Activated B cell treated with CpG ODN at 0.5 μM for 24 hours (primary cell): ENCODE measurements at regions not wholly inside any gene's neighbourhood (a gene's known extent, or its start where the extent isn't known, plus 50 kb on each side); places are given as distances from the start of the nearest gene placed in this dataset.

Source experiments
- ATAC-seq: fragments of 200-7000 bp; cut with Tn5 transposase; one replicate; pipeline ENCODE4 v1.10.0; 2021; ENCODE audit warnings: low read depth, mild to moderate bottlenecking, moderate library complexity
- CTCF ChIA-PET: fragments of 350-600 bp; sonication (Branson Sonifier 250); formaldehyde crosslinking; loops from one replicate; lab custom pipeline; 2021; ENCODE audit warnings: antibody characterized with exemption; lab: Charles Lee
- POLR2A ChIA-PET: fragments of 350-600 bp; sonication (Branson Sonifier 250); formaldehyde crosslinking; loops from one replicate; lab custom pipeline; 2021; ENCODE audit warnings: antibody characterized with exemption; lab: Charles Lee
- DNase-seq: peaks from one replicate; pipeline ENCODE4 v3.0.0; 2022
- H3K27ac Mint-ChIP-seq: one replicate; pipeline ENCODE4 v1.8.0; 2020; ENCODE audit warnings: mixed read lengths
- H3K27me3 Mint-ChIP-seq: one replicate; pipeline ENCODE4 v1.8.0; 2021; ENCODE audit warnings: mixed read lengths
- H3K36me3 Mint-ChIP-seq: one replicate; pipeline ENCODE4 v1.8.0; 2021; ENCODE audit warnings: low read depth, mixed read lengths
- H3K4me1 Mint-ChIP-seq: one replicate; pipeline ENCODE4 v1.8.0; 2021; ENCODE audit warnings: mixed read lengths
- H3K4me3 Mint-ChIP-seq: one replicate; pipeline ENCODE4 v1.8.0; 2020; ENCODE audit warnings: mild to moderate bottlenecking, mixed read lengths
- H3K9me3 Mint-ChIP-seq: one replicate; pipeline ENCODE4 v1.8.0; 2020; ENCODE audit warnings: mixed read lengths
- intact Hi-C: fragments of 100-400 bp; cut with micrococcal nuclease; formaldehyde crosslinking; loops from one replicate; pipeline ENCODE4 v1.15.1; 2024
- TF ChIP-seq, protein P1 (sequence below): fragments of 200-600 bp; IDR thresholded peaks from one replicate; pipeline ENCODE4 v1.8.0; 2022; ENCODE audit warnings: antibody characterized with exemption, mild to moderate bottlenecking

DNA sequence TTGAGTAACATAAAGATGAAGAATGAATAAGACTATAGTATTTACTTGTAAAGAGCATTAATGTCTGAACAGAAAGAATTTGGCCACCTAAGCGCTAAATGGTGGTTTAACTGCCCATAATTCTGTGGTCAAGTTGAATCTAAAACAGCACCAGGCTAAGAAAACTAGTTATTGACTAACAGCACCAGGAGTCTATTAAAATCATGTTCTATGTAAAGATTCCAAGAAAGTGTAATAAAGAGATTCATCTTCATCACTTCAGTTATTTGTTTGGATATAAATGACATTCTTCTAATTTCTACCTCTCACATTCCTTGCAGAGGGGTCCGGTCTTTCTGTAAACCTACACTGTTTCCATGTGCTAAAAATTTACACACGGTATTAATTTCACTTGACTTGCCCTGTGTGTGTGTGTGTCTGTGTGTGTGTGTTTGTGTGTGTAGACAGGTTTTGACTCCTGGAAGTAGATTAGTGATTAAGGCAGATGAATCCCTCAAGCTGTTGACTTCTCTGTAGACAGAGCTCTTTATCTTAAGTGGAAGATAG lies 84.4 kb downstream of the KLF6 start:
- CTCF ChIA-PET = no interaction called here
- Mint-ChIP-seq H3K4me3 (no peak overlapping the region), H3K9me3 (no peaks in the 10 kb centered on the region), H3K36me3 (no peaks in the 10 kb centered on the region), H3K27me3 (peaks cover 2% of the 10 kb centered on the region), H3K4me1 (peaks cover 15% of the 10 kb centered on the region), H3K27ac (no peak overlapping the region)
- DNase-seq (no peak), ATAC-seq (no peak)
- intact Hi-C loops = no loop called here
- POLR2A ChIA-PET = no interaction called here
- TF ChIP-seq, protein P1, sequence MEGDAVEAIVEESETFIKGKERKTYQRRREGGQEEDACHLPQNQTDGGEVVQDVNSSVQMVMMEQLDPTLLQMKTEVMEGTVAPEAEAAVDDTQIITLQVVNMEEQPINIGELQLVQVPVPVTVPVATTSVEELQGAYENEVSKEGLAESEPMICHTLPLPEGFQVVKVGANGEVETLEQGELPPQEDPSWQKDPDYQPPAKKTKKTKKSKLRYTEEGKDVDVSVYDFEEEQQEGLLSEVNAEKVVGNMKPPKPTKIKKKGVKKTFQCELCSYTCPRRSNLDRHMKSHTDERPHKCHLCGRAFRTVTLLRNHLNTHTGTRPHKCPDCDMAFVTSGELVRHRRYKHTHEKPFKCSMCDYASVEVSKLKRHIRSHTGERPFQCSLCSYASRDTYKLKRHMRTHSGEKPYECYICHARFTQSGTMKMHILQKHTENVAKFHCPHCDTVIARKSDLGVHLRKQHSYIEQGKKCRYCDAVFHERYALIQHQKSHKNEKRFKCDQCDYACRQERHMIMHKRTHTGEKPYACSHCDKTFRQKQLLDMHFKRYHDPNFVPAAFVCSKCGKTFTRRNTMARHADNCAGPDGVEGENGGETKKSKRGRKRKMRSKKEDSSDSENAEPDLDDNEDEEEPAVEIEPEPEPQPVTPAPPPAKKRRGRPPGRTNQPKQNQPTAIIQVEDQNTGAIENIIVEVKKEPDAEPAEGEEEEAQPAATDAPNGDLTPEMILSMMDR = no peak

DNA sequence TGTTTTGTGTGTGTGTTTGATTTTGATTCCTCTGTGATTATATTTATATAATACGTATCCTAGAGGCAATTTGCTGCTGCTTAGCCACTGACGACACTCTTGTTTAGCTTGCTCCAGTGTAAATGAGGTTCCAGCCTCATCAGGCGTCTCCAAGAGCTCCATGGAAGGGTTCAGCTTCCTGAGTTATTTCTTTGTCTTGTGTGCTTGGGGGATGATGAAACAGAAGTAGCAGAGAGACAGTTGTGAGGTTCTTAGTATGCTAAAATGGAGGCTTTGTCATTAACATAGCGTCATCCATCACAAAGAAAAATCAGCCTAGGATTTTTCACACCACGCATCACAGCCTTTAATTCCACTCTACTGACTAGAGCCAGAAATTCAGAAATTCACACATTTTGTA lies 85.1 kb downstream of the KLF6 start:
- H3K4me1 Mint-ChIP-seq = peaks cover 10% of the 10 kb centered on the region
- H3K27me3 Mint-ChIP-seq = peaks cover 2% of the 10 kb centered on the region
- no peaks in the 10 kb centered on the region for H3K36me3 Mint-ChIP-seq
- TF ChIP-seq, protein P1 = no peak
- no peak overlapping the region for H3K4me3 Mint-ChIP-seq
- ATAC-seq (no peak), DNase-seq (no peak)
- intact Hi-C loops = no loop called here
- H3K27ac Mint-ChIP-seq = no peak overlapping the region
- ChIA-PET POLR2A (interaction anchor here (0.6 kb wide), 1 partner anchor 16 kb away, joined by 3 read pairs; no protein-coding TSS in a partner anchor), CTCF (no interaction called here)
- no peaks in the 10 kb centered on the region for H3K9me3 Mint-ChIP-seq

- Mint-ChIP-seq H3K9me3 (no peaks in the 10 kb centered on the region), H3K27ac (no peak overlapping the region), H3K27me3 (no peaks in the 10 kb centered on the region), H3K4me3 (no peak overlapping the region), H3K36me3 (no peaks in the 10 kb centered on the region), H3K4me1 (peaks cover 3% of the 10 kb centered on the region)
- CTCF ChIA-PET = no interaction called here
- TF ChIP-seq, protein P1 = no peak
- no peak for ATAC-seq
- no peak for DNase-seq
- POLR2A ChIA-PET = no interaction called here
- intact Hi-C loops = no loop called here
These were observed 86.7 kb downstream of the KLF6 start for GRCh38 chr10:3698312-3698711.

GRCh38 chr10:3693698-3694080 lies 91.3 kb downstream of the KLF6 start:
- TF ChIP-seq, protein P1 = no peak
- Mint-ChIP-seq H3K27ac (no peak overlapping the region), H3K36me3 (no peaks in the 10 kb centered on the region), H3K27me3 (no peaks in the 10 kb centered on the region), H3K4me1 (no peaks in the 10 kb centered on the region), H3K9me3 (no peaks in the 10 kb centered on the region), H3K4me3 (no peak overlapping the region)
- intact Hi-C loops = no loop called here
- ChIA-PET CTCF (no interaction called here), POLR2A (no interaction called here)
- ATAC-seq (no peak), DNase-seq (no peak)

GRCh38 chr10:3693022-3693697 lies 91.8 kb downstream of the KLF6 start:
- Mint-ChIP-seq H3K36me3 (no peaks in the 10 kb centered on the region), H3K9me3 (no peaks in the 10 kb centered on the region), H3K4me3 (no peak overlapping the region), H3K4me1 (no peaks in the 10 kb centered on the region), H3K27me3 (no peaks in the 10 kb centered on the region), H3K27ac (no peak overlapping the region)
- TF ChIP-seq, protein P1 = no peak
- ATAC-seq = no peak
- CTCF ChIA-PET = no interaction called here
- intact Hi-C loops = no loop called here
- DNase-seq = no peak
- POLR2A ChIA-PET = no interaction called here
